ENCODE measurements at regions not wholly inside any gene's neighbourhood (a gene's known extent, or its start where the extent isn't known, plus 50 kb on each side); places are given as distances from the start of the nearest gene placed in this dataset.

GRCh38 chr11:27178859-27179258 lies 138.2 kb downstream of the BBOX1 start:
- no peak for TF ChIP-seq EZH2 (IDR thresholded peaks at IDR 0.05)
- TF ChIP-seq POLR2AphosphoS5 (IDR thresholded peaks at IDR 0.05; ENCODE audit: borderline replicate concordance, low read depth, low read length), result no peak
- no peak for TF ChIP-seq FOXP2 (optimal IDR thresholded peaks at IDR 0.05; ENCODE audit: control extremely low read depth, extremely low read length, insufficient read depth)

Measured in SK-N-MC (cell line).